Heart left ventricle (tissue), 13 donors: ENCODE measurements at regions not wholly inside any gene's neighbourhood (a gene's known extent, or its start where the extent isn't known, plus 50 kb on each side); places are given as distances from the start of the nearest gene placed in this dataset.

Source experiments
- POLR2A ChIP-seq, 2 donors: fragments of 450-650 bp; IDR thresholded peaks; one replicate each; pipeline ENCODE4 v1.6.1; 2017; ENCODE audit warnings: antibody characterized with exemption in 2 of 2, mild to moderate bottlenecking in 2 of 2, moderate library complexity in 2 of 2
- TF ChIP-seq, protein P1 (sequence below), 12 donors: fragments of 200-600 bp; sonication (generic) in 4 of 12; IDR thresholded peaks; one replicate each; pipeline versions ENCODE4 v1.5.0 to v1.8.0; 2018 to 2022; ENCODE audit warnings: antibody characterized with exemption in 12 of 12, mild to moderate bottlenecking in 5 of 12
- donor health status: ischemic (EF 13 %, LVEDD 7.1; RV severe dilation, severe dysfunction).
- donor health status: DM: no; HTN: yes; CAD: no.
- donor health status: DM: no; HTN: no; CAD: no.
- donor health status: ischemic (EF 25% LVEDD 6.9; RV normal size, moderate dysfunction).
- donor health status: ischemic (EF 25% LVEDD 5.7; RV mildly dilated, moderate dysfunction).
- donor health status: ischemic (EF 35%, LVEDD 5.7; RV mildly dilated, moderate dysfunction).
- donor health status: nonischemic (EF 11% LVEDD 7.7; RV severe dilation, severe dysfunction).
- donor health status: DM: yes; HTN: yes; CAD: no.
- donor health status: PGD.
- donor health status: ischemic (EF 29% LVEDD 5.4; RV normal size, mild dysfunction).
- donor health status: nonischemic (EF 23%, LVEDD 6.1; RV moderate dilation, normal function).

DNA sequence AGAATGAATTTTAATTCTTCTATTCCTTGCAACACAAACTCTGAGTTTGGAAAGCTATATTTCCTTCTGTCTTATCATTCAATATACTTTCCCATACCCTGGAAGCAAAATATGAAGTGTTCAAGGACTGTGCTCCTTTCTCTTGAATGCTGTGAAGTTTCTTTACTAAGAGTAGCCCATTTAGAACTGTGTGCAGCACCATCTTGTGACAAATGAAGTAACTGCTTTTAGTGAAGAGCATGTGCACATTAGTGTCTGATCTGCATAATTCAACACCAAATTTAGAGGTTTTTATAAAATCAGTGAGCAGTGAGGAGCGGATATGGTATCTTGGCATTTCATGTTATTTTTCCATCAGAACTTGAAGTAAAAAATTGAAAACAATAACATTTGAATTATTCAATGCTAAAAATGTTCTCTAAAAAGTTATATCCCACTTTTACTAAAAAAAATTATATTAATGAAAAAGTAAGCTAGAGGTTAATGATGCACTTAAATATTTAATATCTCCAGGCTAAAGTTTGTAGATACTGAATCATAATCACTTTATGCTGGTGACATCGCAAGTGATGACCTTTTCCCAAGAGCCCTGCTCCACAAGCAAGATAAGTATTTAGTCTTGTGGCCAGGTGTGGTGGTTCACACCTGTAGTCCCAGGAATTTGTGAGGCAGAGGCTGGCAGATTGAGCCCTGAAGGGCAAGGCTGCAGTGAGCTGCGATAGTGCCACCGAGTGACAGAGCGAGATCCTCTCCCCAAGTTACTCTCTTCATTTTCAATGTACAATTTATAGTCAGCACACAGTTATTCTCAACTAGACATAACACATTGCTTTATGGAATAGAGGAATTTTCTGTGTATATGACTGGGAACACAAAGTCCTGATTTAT lies 108.8 kb upstream of the PCLO start:
- TF ChIP-seq, protein P1, sequence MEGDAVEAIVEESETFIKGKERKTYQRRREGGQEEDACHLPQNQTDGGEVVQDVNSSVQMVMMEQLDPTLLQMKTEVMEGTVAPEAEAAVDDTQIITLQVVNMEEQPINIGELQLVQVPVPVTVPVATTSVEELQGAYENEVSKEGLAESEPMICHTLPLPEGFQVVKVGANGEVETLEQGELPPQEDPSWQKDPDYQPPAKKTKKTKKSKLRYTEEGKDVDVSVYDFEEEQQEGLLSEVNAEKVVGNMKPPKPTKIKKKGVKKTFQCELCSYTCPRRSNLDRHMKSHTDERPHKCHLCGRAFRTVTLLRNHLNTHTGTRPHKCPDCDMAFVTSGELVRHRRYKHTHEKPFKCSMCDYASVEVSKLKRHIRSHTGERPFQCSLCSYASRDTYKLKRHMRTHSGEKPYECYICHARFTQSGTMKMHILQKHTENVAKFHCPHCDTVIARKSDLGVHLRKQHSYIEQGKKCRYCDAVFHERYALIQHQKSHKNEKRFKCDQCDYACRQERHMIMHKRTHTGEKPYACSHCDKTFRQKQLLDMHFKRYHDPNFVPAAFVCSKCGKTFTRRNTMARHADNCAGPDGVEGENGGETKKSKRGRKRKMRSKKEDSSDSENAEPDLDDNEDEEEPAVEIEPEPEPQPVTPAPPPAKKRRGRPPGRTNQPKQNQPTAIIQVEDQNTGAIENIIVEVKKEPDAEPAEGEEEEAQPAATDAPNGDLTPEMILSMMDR (IDR thresholded peaks at IDR 0.05) = peak in 8 of 12 donors; percentile 10 to 49 (median 34)
- no peak for TF ChIP-seq POLR2A (IDR thresholded peaks at IDR 0.05)
